Activated CD8-positive, alpha-beta memory T cell treated with anti-CD3 and anti-CD28 coated beads for 36 hours (primary cell): ENCODE measurements at regions not wholly inside any gene's neighbourhood (a gene's known extent, or its start where the extent isn't known, plus 50 kb on each side); places are given as distances from the start of the nearest gene placed in this dataset.
"Not testable (repeated sequence)": the region's sequence is repeated elsewhere in the genome, so short reads cannot be mapped to it uniquely, and the experiment has no call there.

Source experiments
- CTCF ChIA-PET: fragments of 350-600 bp; sonication (Branson Sonifier 250); formaldehyde crosslinking; loops from one replicate; lab custom pipeline; 2021; ENCODE audit warnings: antibody characterized with exemption; lab: Charles Lee
- POLR2A ChIA-PET: fragments of 350-600 bp; sonication (Branson Sonifier 250); formaldehyde crosslinking; loops from one replicate; lab custom pipeline; 2021; ENCODE audit warnings: antibody characterized with exemption; lab: Charles Lee

GRCh38 chr5:42225009-42225408 is 198.2 kb upstream of the GHR start:
- POLR2A ChIA-PET = no interaction called here

GRCh38 chr5:42228279-42228678 is 195.0 kb upstream of the GHR start:
- ChIA-PET POLR2A (no interaction called here), CTCF (no interaction called here)

More at GRCh38 chr5:42225009-42225408, 198.2 kb upstream of the GHR start:
- CTCF ChIA-PET = no interaction called here

DNA sequence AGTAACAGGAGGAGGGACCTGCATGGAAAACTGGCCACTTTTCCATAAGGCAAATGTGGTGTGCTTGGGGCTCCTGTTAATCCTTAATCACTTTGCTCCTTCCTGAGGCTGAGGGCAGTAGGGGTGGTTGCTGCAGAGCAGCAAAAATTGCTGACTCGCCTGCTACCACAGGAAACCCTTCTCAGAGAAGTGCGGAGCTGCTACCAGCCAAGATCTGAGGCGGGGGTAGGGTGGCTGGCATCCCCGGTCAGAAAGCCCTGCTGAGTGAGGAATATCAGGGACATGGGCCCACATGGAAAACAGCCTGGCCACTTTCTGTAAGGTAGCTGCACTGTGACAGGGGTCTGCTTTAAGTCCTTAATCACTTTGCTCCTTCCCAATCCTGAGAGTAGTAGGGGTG is 192.4 kb upstream of the GHR start:
- POLR2A ChIA-PET = no interaction called here
- CTCF ChIA-PET = no interaction called here

- ChIA-PET POLR2A (no interaction called here), CTCF (interaction anchor here (0.5 kb wide), 1 partner anchor 130 kb away, joined by 3 read pairs; no protein-coding TSS in a partner anchor)
These were observed 188.0 kb upstream of the GHR start for GRCh38 chr5:42235241-42235640.

DNA sequence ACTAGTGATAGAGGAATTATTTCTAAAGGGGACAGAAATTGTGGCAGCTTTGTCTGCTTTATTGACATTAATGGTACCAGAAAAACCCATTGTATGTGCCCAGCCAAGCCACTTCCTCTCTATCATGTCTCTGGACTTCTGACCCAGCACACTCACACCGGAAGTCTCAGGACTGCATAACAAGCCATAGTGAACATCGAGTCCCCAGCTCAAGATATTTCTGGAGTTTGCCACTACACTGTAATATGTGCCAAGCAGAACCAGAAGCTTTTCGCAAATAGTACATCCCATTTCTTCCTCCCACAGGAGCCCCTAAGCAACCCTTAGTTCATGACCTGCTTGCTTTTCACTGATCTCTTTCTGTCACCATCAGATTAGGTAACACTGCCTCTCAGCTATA is 187.4 kb upstream of the GHR start:
- ChIA-PET CTCF (interaction anchor here (0.5 kb wide), 1 partner anchor 131 kb away, joined by 3 read pairs; no protein-coding TSS in a partner anchor), POLR2A (no interaction called here)

- ChIA-PET CTCF (no interaction called here), POLR2A (no interaction called here)
These were observed 181.6 kb upstream of the GHR start for GRCh38 chr5:42241636-42242035.

- POLR2A ChIA-PET = no interaction called here
- CTCF ChIA-PET = no interaction called here
These were observed 181.0 kb upstream of the GHR start for GRCh38 chr5:42242210-42242609.

DNA sequence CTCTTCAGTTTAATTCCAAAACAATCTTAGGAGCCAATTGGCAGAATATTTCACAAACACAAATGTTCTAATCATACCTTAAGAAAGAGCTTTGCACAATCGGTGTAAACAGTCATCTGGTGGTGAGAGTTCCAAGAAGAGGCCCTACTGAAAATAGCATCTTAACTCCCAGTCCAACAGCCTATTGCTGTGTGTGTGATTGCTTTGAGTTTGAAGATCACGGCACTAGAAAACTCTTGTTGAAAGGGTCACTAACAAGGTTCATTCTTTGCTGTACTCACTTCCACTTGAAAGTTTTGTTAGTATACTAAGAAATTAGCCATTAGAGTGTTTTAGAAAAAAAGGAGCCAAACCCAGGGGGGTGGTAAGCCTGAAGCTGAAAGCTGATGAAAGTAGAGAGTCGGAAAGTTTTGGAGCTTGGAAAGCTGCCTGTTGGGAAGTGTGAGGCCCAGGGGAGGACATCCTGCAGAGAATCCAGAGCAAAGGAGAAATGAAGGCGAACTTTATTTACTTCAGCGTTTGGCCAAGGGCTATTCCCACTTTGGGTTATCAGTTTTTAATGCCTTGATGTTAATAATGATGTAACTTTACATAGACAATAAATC is 180.3 kb upstream of the GHR start:
- ChIA-PET CTCF (no interaction called here), POLR2A (no interaction called here)

DNA sequence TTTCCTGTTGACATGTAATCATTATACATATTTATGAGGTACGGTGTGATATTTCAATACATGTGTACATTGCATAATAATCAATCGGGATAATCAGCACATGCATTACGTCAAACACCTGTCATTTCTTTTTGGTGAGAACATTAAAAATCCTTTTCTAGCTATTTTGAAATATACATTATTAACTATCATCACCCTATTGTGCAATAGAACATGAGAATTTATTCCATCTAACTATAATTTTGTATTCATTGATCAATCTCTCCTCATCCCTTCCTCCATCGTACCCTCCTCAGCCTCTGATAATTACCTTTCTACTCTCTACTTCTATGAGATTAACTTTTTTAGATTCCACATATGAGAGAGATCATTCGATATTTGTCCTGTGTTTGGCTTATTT is 170.9 kb upstream of the GHR start:
- CTCF ChIA-PET = no interaction called here

DNA sequence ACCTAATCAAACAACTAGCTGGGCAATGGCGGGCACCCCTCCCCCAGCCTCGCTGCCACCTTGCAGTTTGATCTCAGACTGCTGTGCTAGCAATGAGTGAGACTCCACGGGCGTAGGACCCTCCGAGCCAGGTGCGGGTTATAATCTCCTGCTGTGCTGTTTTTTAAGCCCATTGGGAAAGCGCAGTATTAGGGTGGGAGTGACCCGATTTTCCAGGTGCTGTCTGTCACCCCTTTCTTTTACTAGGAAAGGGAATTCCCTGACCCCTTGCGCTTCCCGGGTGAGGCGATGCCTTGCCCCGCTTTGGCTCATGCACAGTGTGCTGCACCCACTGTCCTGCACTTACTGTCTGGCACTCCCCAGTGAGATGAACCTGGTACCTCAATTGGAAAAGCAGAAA is 163.3 kb upstream of the GHR start:
- POLR2A ChIA-PET, CTCF ChIA-PET: not testable (repeated sequence)

More for the DNA sequence above, 170.9 kb upstream of the GHR start:
- POLR2A ChIA-PET = no interaction called here

GRCh38 chr5:42267091-42267490 is 156.1 kb upstream of the GHR start:
- ChIA-PET POLR2A (no interaction called here), CTCF (no interaction called here)

DNA sequence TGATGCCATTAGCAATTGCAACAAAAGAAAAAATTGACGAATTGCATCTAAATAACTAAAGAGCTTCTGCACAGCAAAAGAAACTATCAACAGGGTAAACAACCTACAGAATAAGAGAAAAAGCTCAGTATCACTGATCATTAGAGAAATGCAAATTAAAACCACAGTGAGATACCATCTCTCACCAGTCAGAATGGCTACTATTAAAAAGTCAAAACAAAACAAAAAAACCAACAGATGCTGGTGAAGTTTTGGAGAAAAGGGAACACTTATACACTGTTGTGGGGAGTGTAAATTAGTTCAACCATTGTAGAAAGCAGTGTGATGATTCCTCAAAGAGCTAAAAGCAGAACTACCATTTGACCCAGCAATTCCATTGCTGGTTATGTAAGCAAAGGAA is 155.1 kb upstream of the GHR start:
- CTCF ChIA-PET, POLR2A ChIA-PET: not testable (repeated sequence)

GRCh38 chr5:42268630-42269029 is 154.6 kb upstream of the GHR start:
- ChIA-PET CTCF (no interaction called here), POLR2A (no interaction called here)

DNA sequence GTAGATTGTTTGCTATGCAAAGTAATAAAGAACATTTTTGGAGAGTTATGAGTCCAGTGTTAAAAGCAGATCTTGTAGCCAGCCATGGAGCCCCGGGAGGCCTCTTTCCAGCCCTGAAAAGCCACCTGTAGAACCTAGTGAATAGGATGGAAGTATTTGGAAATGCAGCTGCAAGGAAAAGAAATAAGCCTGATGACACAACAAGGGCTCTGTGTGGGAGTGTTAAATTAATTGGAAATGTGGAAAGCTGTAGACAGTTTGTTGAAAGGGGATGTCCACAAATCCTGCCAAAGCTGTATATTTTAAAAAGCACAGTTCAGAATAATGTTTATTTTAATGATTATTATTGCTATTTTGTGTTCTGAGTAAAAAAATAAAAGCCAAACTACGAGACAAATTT is 152.5 kb upstream of the GHR start:
- POLR2A ChIA-PET = no interaction called here
- CTCF ChIA-PET = no interaction called here

DNA sequence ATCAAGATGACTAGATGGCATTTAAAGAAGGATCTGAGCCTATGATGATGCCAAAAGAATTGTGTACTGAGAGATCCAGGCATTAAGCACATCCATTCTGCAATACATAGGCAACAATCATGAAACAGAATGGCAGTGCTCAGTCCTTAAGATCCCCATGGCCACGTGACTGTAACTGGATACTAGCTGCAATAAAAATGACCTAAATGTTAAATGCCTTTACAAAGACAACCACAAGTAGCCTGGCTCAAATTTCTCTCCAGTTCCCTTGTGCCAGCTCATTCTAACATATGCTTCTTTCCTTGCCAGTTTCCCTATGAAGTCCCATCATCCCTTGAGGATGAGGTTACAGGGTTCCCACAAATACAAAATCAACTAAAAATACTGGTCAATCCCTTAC is 148.3 kb upstream of the GHR start:
- CTCF ChIA-PET = no interaction called here
- POLR2A ChIA-PET = no interaction called here

- POLR2A ChIA-PET = no interaction called here
- CTCF ChIA-PET = no interaction called here
These were observed 145.9 kb upstream of the GHR start for GRCh38 chr5:42277293-42277692.

DNA sequence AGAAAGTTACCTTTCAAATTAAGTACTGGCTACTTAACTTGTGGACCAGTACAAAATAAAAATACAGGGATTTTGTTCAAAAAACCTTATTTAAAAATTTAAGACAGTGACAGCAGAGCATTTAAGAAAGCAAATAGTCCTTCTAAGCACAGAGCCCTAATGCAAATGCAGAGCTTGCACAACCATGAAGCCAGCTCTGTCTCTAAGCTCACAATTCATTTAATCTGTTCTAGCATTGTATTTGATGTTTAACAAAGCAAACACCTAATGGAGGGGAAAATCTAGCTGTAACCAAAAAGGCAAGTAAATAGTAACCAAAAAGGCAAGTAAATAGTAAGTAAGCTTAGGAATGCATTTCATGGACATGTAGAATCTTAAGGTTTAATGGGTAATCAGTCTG is 138.7 kb upstream of the GHR start:
- POLR2A ChIA-PET = no interaction called here

GRCh38 chr5:42285230-42285629 is 138.0 kb upstream of the GHR start:
- ChIA-PET POLR2A (no interaction called here), CTCF (no interaction called here)

More for the DNA sequence above, 138.7 kb upstream of the GHR start:
- CTCF ChIA-PET = no interaction called here

DNA sequence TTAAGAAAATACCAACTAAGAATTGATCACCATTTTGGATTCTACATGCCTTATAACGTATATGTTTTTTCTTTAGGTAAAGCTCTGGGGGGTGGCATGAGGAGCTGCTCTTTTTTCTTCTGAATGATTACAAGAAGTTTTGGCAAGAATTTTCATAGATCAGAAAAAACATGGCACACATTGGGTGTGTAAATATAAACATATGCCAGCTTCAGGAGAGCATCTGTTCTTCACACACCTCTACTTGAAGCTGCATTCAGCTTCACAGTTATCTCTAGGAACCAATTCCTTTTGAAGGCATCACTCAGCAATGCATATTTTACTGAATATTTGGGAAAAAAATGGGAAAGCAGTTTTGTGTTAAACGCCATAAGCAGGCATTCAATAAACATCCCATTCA is 122.7 kb upstream of the GHR start:
- CTCF ChIA-PET = no interaction called here

GRCh38 chr5:42301349-42301748 is 121.9 kb upstream of the GHR start:
- ChIA-PET CTCF (no interaction called here), POLR2A (no interaction called here)

More for the DNA sequence above, 122.7 kb upstream of the GHR start:
- POLR2A ChIA-PET = no interaction called here

DNA sequence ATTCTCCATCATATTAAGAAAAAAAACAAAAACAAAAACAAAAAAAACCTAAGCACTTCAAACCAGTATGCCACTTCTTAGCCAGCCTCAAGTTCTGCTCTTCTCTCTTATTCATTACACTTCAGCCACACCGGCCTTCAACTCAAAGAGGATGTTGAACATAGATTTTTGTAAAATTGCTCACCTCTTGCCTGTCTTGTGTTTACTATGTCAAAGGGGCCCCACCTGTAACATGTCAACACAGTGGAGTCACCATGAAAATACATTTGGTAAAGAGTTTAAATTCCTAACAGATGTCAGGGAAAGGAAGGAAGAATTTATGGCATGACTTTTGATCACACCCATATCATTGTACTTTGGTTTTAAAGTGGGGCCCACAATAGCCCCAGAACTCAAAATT is 121.1 kb upstream of the GHR start:
- POLR2A ChIA-PET = no interaction called here
- CTCF ChIA-PET = no interaction called here

DNA sequence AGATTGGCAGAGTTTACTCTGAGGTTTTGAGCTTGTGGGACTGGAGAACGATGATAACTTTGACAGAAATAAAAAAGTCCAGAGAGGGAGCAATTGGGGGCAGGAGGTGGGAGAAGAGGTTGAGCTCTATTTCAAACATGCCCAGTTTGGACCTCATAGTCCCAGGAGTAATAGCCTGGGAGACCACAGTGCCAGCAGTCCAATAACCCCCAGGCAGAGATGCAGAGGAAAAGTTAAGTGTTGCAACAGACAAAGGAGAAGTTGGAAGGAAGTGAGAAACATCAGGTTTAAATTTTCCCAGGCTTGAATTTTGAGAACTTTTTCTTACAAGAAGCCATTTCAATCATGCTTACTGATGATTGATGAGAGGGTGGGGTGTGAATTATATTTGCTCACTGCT is 117.0 kb upstream of the GHR start:
- CTCF ChIA-PET = no interaction called here
- POLR2A ChIA-PET = no interaction called here
